ENCODE measurements at regions not wholly inside any gene's neighbourhood (a gene's known extent, or its start where the extent isn't known, plus 50 kb on each side); places are given as distances from the start of the nearest gene placed in this dataset.
"Not testable (repeated sequence)": the region's sequence is repeated elsewhere in the genome, so short reads cannot be mapped to it uniquely, and the experiment has no call there.

DNA sequence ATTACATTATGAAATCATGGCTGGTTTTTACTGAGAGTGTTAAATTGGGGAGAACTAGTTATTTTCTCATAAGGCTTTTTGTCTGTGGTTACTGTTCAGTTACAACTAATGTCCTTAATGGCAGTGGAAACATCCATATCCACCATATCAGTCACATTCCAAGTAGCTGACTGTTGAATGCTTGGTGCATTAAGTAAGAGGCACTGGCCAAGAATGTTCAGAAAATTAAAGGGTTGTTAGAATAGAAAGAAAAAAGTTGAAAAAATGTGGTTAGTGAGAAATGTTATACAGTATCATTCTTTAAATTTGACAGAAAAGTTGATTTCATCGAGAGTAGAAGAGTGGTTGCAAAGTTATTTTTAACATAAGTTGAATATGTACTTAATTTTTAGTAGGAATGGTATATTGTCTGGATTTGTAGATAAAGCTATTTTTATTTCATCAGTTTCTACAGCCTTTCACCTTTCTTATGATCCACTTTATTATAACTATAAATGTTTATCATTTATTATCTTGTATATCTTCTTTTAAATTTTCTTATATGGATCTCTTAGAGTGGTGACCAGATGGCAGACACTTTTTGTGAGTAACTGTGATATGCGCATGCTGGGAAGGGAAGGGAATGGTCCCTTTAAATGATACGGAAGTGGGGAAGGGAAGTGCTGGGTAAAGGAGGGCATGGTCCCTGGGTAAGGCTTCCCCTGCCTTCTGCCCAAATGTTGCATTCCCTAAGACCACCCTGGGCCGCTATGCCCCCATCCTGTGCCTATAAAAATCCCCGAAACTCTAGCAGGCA is 2407.1 kb downstream of the ARAP2 start:
- Histone ChIP-seq H3K4me3 (no peak overlapping the region), H4K20me1 (ENCODE audit: insufficient read depth, poor library complexity, severe bottlenecking) (no peaks in the 10 kb centered on the region), H3K9me2 (replicated peaks; ENCODE audit: insufficient read depth) (no peaks in the 10 kb centered on the region), H3K27ac (peak overlapping the region; percentile 15), H3K4me2 (no peak overlapping the region), H3K79me2 (no peaks in the 10 kb centered on the region), H3K4me1 (ENCODE audit: insufficient read depth) (no peaks in the 10 kb centered on the region), H3K27me3 (no peaks in the 10 kb centered on the region), H3K36me3 (replicated peaks; ENCODE audit: insufficient read depth, low read depth) (no peaks in the 10 kb centered on the region), H3K9me3 (ENCODE audit: low read depth) (no peaks in the 10 kb centered on the region), H2AFZ (no peak overlapping the region)
- 88% methylated on average over 5 of the region's 5 CpGs for WGBS (ENCODE audit: low lambda C conversion rate, missing lambda C conversion rate)
- DNase-seq (ENCODE audit: low spot score), result peak; percentile 7
- TF ChIP-seq, protein P1, sequence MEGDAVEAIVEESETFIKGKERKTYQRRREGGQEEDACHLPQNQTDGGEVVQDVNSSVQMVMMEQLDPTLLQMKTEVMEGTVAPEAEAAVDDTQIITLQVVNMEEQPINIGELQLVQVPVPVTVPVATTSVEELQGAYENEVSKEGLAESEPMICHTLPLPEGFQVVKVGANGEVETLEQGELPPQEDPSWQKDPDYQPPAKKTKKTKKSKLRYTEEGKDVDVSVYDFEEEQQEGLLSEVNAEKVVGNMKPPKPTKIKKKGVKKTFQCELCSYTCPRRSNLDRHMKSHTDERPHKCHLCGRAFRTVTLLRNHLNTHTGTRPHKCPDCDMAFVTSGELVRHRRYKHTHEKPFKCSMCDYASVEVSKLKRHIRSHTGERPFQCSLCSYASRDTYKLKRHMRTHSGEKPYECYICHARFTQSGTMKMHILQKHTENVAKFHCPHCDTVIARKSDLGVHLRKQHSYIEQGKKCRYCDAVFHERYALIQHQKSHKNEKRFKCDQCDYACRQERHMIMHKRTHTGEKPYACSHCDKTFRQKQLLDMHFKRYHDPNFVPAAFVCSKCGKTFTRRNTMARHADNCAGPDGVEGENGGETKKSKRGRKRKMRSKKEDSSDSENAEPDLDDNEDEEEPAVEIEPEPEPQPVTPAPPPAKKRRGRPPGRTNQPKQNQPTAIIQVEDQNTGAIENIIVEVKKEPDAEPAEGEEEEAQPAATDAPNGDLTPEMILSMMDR (IDR thresholded peaks at IDR 0.05; ENCODE audit: poor library complexity), result no peak
- no peak for TF ChIP-seq EZH2phosphoT487 (IDR thresholded peaks at IDR 0.05; ENCODE audit: low read depth, severe bottlenecking, unreplicated experiment)
- no peak for TF ChIP-seq EZH2 (IDR thresholded peaks at IDR 0.05; ENCODE audit: borderline replicate concordance)

DNA sequence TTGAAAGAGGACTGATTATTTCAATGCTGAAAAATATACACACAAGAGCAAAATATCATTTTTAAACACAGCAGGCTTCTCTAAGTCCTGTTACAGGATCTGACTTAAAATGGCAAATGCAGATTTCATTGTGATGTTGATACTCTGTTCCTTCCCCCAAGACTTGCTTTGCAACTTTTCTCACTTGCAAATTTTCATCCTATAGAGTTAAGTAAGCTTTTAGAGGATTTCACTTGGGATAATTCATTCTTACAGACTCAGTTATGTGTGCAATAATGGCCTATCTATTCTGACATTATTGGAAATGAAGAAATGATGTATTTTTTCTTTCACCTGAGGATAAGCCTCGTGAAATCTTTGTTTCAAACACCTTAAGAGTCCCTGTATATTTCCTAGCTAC is 2403.2 kb downstream of the ARAP2 start:
- DNase-seq (ENCODE audit: low spot score), result no peak
- H3K27me3 ChIP-seq, result no peaks in the 10 kb centered on the region
- H2AFZ ChIP-seq, result no peak overlapping the region
- WGBS (ENCODE audit: low lambda C conversion rate, missing lambda C conversion rate), result 59% methylated on average over 1 of the region's 1 CpG
- H4K20me1 ChIP-seq (ENCODE audit: insufficient read depth, poor library complexity, severe bottlenecking), result no peaks in the 10 kb centered on the region
- no peaks in the 10 kb centered on the region for H3K9me3 ChIP-seq (ENCODE audit: low read depth)
- H3K9me2 ChIP-seq (replicated peaks; ENCODE audit: insufficient read depth), result no peaks in the 10 kb centered on the region
- no peaks in the 10 kb centered on the region for H3K36me3 ChIP-seq (replicated peaks; ENCODE audit: insufficient read depth, low read depth)
- no peak overlapping the region for H3K4me3 ChIP-seq
- TF ChIP-seq EZH2phosphoT487 (IDR thresholded peaks at IDR 0.05; ENCODE audit: low read depth, severe bottlenecking, unreplicated experiment), result no peak
- no peak for TF ChIP-seq EZH2 (IDR thresholded peaks at IDR 0.05; ENCODE audit: borderline replicate concordance)
- TF ChIP-seq, protein P1 (IDR thresholded peaks at IDR 0.05; ENCODE audit: poor library complexity), result no peak
- no peak overlapping the region for H3K27ac ChIP-seq
- H3K79me2 ChIP-seq, result no peaks in the 10 kb centered on the region
- no peak overlapping the region for H3K4me2 ChIP-seq
- no peaks in the 10 kb centered on the region for H3K4me1 ChIP-seq (ENCODE audit: insufficient read depth)

DNA sequence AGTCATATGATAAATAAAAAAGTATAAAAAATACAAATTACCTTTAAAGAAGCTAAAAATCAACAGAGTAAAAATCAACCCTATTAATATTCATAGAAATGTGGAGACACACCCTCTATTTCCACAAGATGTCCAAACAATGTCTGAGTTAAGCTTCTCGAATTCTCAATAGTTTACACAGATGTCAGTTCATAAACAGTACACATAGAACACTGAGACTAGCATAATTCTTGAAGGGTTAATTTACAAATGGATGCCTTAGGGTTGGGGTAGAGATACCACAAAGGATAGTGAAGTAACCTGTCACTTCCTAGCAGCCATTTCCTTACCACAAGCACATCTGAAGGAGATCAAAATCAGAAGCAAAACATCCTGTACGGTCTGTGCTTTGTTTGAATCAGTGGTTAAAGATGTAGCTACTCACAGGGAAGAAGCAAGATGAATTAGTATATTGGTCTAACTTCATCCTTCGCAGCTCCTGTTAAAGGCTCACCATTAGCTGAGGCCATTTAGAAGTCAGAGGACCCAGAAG is 2393.9 kb downstream of the ARAP2 start:
- WGBS (ENCODE audit: low lambda C conversion rate, missing lambda C conversion rate), result 89% methylated on average over 3 of the region's 3 CpGs
- Histone ChIP-seq H3K4me3 (no peak overlapping the region), H3K27me3 (no peaks in the 10 kb centered on the region), H3K9me3 (ENCODE audit: low read depth) (no peaks in the 10 kb centered on the region), H3K79me2 (no peaks in the 10 kb centered on the region), H3K4me2 (no peak overlapping the region), H3K9me2 (replicated peaks; ENCODE audit: insufficient read depth) (no peaks in the 10 kb centered on the region), H3K27ac (no peak overlapping the region), H4K20me1 (ENCODE audit: insufficient read depth, poor library complexity, severe bottlenecking) (no peaks in the 10 kb centered on the region), H3K36me3 (replicated peaks; ENCODE audit: insufficient read depth, low read depth) (no peaks in the 10 kb centered on the region), H2AFZ (no peak overlapping the region), H3K4me1 (ENCODE audit: insufficient read depth) (no peaks in the 10 kb centered on the region)
- DNase-seq (ENCODE audit: low spot score), result no peak
- TF ChIP-seq EZH2phosphoT487 (IDR thresholded peaks at IDR 0.05; ENCODE audit: low read depth, severe bottlenecking, unreplicated experiment) (no peak), EZH2 (IDR thresholded peaks at IDR 0.05; ENCODE audit: borderline replicate concordance) (no peak)
- TF ChIP-seq, protein P1 (IDR thresholded peaks at IDR 0.05; ENCODE audit: poor library complexity), result no peak

DNA sequence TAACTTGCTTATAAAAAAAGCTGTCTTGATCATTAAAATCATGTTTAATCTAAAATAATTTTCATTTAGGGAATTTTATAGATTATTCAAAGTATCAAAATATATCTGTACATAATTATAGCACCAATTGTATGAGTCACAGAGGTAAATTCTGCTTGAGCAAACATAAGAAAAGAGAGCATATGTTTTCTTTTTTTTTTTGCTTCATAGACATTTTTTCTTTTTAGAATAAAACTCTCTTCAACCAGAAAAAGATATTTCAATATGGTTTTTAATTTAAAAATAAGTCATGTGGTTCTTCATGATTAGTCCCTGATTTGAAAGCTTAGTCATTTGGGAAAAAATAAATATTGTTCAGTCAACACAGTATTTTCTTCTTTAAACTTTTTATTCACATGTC is 2390.6 kb downstream of the ARAP2 start:
- not testable (repeated sequence) for H3K79me2 ChIP-seq; H3K4me2 ChIP-seq; H3K9me3 ChIP-seq (ENCODE audit: low read depth); H3K27me3 ChIP-seq; H3K9me2 ChIP-seq (replicated peaks; ENCODE audit: insufficient read depth); H2AFZ ChIP-seq; H3K27ac ChIP-seq; H3K36me3 ChIP-seq (replicated peaks; ENCODE audit: insufficient read depth, low read depth); H4K20me1 ChIP-seq (ENCODE audit: insufficient read depth, poor library complexity, severe bottlenecking); H3K4me1 ChIP-seq (ENCODE audit: insufficient read depth); H3K4me3 ChIP-seq; DNase-seq (ENCODE audit: low spot score)
